HL-60 (cell line): ENCODE measurements at regions not wholly inside any gene's neighbourhood (a gene's known extent, or its start where the extent isn't known, plus 50 kb on each side); places are given as distances from the start of the nearest gene placed in this dataset.

Experiments used
- DNase-seq, 2 experiments: peaks; one replicate each; pipeline ENCODE4 v3.0.0-alpha.2; 2010 to 2020; ENCODE audit warnings: low read depth in 1 of 2, low spot score in 1 of 2
- H3K27ac ChIP-seq: fragments of 250-450 bp; sonication (Bioruptor Pico); replicated peaks from 2 replicates; pipeline ENCODE4 v1.5.1; 2020; ENCODE audit warnings: mild to moderate bottlenecking, moderate library complexity
- H3K27me3 ChIP-seq: fragments of 250-450 bp; sonication (Bioruptor Pico); 2 replicates; pipeline ENCODE4 v1.5.1; 2021; ENCODE audit warnings: mild to moderate bottlenecking, moderate library complexity; ENCODE audit not compliant: insufficient read depth, poor library complexity, severe bottlenecking
- H3K4me3 ChIP-seq: replicated peaks from 2 replicates; pipeline ENCODE4 v1.5.1; 2011; ENCODE audit warnings: mild to moderate bottlenecking, control low read depth, low read length; ENCODE audit not compliant: insufficient read depth
- CTCF ChIP-seq: IDR thresholded peaks from one replicate; pipeline ENCODE4 v1.5.1; 2011; ENCODE audit warnings: low read length, control low read depth, inconsistent platforms; ENCODE audit not compliant: insufficient read depth
- GABPA ChIP-seq: IDR thresholded peaks from 2 replicates; pipeline ENCODE4 v1.6.1; 2012; ENCODE audit warnings: low read depth
- POLR2AphosphoS5 ChIP-seq: IDR thresholded peaks from 2 replicates; pipeline ENCODE4 v1.6.1; 2012; ENCODE audit warnings: low read depth
- SPI1 ChIP-seq: IDR thresholded peaks from 2 replicates; pipeline ENCODE4 v1.6.1; 2012; ENCODE audit warnings: low read depth, mild to moderate bottlenecking, borderline replicate concordance
- TF ChIP-seq, protein P1 (sequence below): IDR thresholded peaks from 2 replicates; pipeline ENCODE4 v1.6.1; 2012; ENCODE audit warnings: low read depth; ENCODE audit not compliant: insufficient replicate concordance

DNA sequence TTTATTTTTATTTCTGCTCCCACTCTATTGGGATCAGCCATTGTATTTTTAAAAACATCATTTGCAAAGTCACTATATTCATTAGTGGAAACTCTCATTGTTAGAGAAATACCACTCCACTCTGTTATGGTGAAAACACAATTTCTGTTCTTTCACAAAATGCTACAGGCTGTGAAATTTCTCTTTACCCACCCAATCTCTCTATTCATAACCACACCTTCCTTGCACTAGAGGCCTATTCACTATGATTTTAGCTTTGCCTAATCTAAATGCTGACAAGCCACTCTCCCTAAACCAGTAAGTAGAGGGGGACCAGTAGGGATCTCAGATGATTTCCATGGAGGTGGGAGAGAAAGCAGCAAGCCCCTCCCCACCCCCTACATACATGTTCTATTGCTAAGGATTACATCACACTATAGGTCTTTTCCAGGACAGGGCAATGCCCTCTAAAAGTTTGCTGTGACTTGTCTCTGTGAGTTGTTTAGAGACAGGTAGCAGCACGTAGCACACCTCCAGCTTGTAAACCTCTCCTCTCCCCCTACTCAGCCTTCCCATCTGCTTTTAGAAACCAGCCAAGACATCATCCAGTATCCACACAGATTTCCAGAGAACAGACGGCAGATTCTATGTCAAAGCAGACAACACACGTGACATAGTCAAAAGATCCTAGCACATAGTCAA, 58.3 kb upstream of the PPP1R3C start:
- TF ChIP-seq POLR2AphosphoS5 = no peak
- TF ChIP-seq, protein P1, sequence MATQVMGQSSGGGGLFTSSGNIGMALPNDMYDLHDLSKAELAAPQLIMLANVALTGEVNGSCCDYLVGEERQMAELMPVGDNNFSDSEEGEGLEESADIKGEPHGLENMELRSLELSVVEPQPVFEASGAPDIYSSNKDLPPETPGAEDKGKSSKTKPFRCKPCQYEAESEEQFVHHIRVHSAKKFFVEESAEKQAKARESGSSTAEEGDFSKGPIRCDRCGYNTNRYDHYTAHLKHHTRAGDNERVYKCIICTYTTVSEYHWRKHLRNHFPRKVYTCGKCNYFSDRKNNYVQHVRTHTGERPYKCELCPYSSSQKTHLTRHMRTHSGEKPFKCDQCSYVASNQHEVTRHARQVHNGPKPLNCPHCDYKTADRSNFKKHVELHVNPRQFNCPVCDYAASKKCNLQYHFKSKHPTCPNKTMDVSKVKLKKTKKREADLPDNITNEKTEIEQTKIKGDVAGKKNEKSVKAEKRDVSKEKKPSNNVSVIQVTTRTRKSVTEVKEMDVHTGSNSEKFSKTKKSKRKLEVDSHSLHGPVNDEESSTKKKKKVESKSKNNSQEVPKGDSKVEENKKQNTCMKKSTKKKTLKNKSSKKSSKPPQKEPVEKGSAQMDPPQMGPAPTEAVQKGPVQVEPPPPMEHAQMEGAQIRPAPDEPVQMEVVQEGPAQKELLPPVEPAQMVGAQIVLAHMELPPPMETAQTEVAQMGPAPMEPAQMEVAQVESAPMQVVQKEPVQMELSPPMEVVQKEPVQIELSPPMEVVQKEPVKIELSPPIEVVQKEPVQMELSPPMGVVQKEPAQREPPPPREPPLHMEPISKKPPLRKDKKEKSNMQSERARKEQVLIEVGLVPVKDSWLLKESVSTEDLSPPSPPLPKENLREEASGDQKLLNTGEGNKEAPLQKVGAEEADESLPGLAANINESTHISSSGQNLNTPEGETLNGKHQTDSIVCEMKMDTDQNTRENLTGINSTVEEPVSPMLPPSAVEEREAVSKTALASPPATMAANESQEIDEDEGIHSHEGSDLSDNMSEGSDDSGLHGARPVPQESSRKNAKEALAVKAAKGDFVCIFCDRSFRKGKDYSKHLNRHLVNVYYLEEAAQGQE = no peak
- TF ChIP-seq GABPA = no peak
- no peak for TF ChIP-seq CTCF
- no peak for TF ChIP-seq SPI1
- no peak for DNase-seq
- Histone ChIP-seq H3K27ac (no peak overlapping the region), H3K27me3 (peaks cover 2% of the 10 kb centered on the region), H3K4me3 (no peak overlapping the region)

- no peak for DNase-seq
- Histone ChIP-seq H3K4me3 (no peak overlapping the region), H3K27me3 (peaks cover 2% of the 10 kb centered on the region), H3K27ac (no peak overlapping the region)
- TF ChIP-seq POLR2AphosphoS5 = no peak
- TF ChIP-seq GABPA = no peak
Observed at GRCh38 chr10:91690412-91690811, 57.5 kb upstream of the PPP1R3C start.

- no peak overlapping the region for H3K27ac ChIP-seq
- no peak for DNase-seq
- peaks cover 2% of the 10 kb centered on the region for H3K27me3 ChIP-seq
- no peak overlapping the region for H3K4me3 ChIP-seq
- TF ChIP-seq CTCF (no peak), SPI1 (no peak), POLR2AphosphoS5 (no peak), GABPA (no peak)
- TF ChIP-seq, protein P1 = no peak
Observed at GRCh38 chr10:91689731-91690168, 56.9 kb upstream of the PPP1R3C start.

GRCh38 chr10:91684841-91685240, 52.0 kb upstream of the PPP1R3C start:
- Histone ChIP-seq H3K27me3 (peaks cover 2% of the 10 kb centered on the region), H3K27ac (no peak overlapping the region), H3K4me3 (no peak overlapping the region)
- TF ChIP-seq POLR2AphosphoS5 = no peak
- no peak for TF ChIP-seq SPI1
- TF ChIP-seq, protein P1 = no peak
- TF ChIP-seq CTCF = no peak
- DNase-seq = no peak
